ENCODE measurements at regions not wholly inside any gene's neighbourhood (a gene's known extent, or its start where the extent isn't known, plus 50 kb on each side); places are given as distances from the start of the nearest gene placed in this dataset.

GRCh38 chrX:7985568-7985967 is 58.4 kb upstream of the PNPLA4 start:
- no peak for TF ChIP-seq EZH2 (IDR thresholded peaks at IDR 0.05; ENCODE audit: borderline replicate concordance, low read depth, low read length, poor library complexity, severe bottlenecking)
- TF ChIP-seq CTCF (conservative IDR thresholded peaks at IDR 0.05; ENCODE audit: low read depth, low read length): no peak
- ChIA-PET CTCF (no interaction called here), POLR2A (ENCODE audit: low non-redundant PET) (no interaction called here)
- Histone ChIP-seq H3K4me1 (ENCODE audit: insufficient read depth, low read length, poor library complexity, severe bottlenecking) (no peaks in the 10 kb centered on the region), H3K4me3 (ENCODE audit: low read depth, low read length, poor library complexity, severe bottlenecking) (no peak overlapping the region), H3K27ac (ENCODE audit: low read depth, low read length, poor library complexity, severe bottlenecking) (no peak overlapping the region), H3K9me3 (ENCODE audit: low read depth, low read length, poor library complexity, severe bottlenecking) (no peaks in the 10 kb centered on the region), H3K27me3 (replicated peaks; ENCODE audit: insufficient read depth, low read depth, low read length, poor library complexity) (no peaks in the 10 kb centered on the region), H3K36me3 (ENCODE audit: insufficient read depth, low read length, poor library complexity, severe bottlenecking) (no peaks in the 10 kb centered on the region)
- BruUV-seq (replicated peaks): no TSS peak
- no peak for DNase-seq (ENCODE audit: low spot score)
- intact Hi-C loops (cut with micrococcal nuclease; ENCODE audit: unreplicated experiment): no loop called here

GRCh38 chrX:7983581-7983980 is 56.4 kb upstream of the PNPLA4 start:
- H3K9me3 ChIP-seq (ENCODE audit: low read depth, low read length, poor library complexity, severe bottlenecking): no peaks in the 10 kb centered on the region
- TF ChIP-seq CTCF (conservative IDR thresholded peaks at IDR 0.05; ENCODE audit: low read depth, low read length) (no peak), EZH2 (IDR thresholded peaks at IDR 0.05; ENCODE audit: borderline replicate concordance, low read depth, low read length, poor library complexity, severe bottlenecking) (no peak)
- CTCF ChIA-PET: no interaction called here
- intact Hi-C loops (cut with micrococcal nuclease; ENCODE audit: unreplicated experiment): no loop called here
- H3K36me3 ChIP-seq (ENCODE audit: insufficient read depth, low read length, poor library complexity, severe bottlenecking): no peaks in the 10 kb centered on the region
- DNase-seq (ENCODE audit: low spot score): no peak
- H3K4me3 ChIP-seq (ENCODE audit: low read depth, low read length, poor library complexity, severe bottlenecking): no peak overlapping the region
- BruUV-seq (replicated peaks): no TSS peak
- POLR2A ChIA-PET (ENCODE audit: low non-redundant PET): no interaction called here
- H3K4me1 ChIP-seq (ENCODE audit: insufficient read depth, low read length, poor library complexity, severe bottlenecking): no peaks in the 10 kb centered on the region
- H3K27ac ChIP-seq (ENCODE audit: low read depth, low read length, poor library complexity, severe bottlenecking): no peak overlapping the region
- H3K27me3 ChIP-seq (replicated peaks; ENCODE audit: insufficient read depth, low read depth, low read length, poor library complexity): no peaks in the 10 kb centered on the region
